ENCODE measurements at regions not wholly inside any gene's neighbourhood (a gene's known extent, or its start where the extent isn't known, plus 50 kb on each side); places are given as distances from the start of the nearest gene placed in this dataset.
"Not testable (repeated sequence)": the region's sequence is repeated elsewhere in the genome, so short reads cannot be mapped to it uniquely, and the experiment has no call there.

DNA sequence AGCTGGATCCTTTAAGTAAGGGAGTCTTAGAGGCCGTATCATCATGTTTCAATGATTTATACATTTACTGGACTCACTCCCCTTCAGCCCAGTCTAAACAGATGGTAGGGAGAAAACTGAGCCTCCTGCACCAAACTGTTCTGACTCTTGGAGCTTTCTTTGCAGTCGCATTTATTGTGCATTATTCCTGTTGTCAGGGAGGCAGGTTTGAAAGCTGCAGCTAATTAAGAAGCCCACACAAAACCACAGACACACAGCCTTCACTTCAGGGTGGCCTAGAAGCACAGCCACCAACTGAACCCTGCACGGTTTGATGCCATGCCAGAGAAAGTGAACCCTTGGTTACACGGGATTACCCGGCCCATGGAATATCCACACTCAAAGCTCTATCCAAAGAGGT, 911.0 kb downstream of the UQCRFS1 start:
- DNase-seq = no peak

DNA sequence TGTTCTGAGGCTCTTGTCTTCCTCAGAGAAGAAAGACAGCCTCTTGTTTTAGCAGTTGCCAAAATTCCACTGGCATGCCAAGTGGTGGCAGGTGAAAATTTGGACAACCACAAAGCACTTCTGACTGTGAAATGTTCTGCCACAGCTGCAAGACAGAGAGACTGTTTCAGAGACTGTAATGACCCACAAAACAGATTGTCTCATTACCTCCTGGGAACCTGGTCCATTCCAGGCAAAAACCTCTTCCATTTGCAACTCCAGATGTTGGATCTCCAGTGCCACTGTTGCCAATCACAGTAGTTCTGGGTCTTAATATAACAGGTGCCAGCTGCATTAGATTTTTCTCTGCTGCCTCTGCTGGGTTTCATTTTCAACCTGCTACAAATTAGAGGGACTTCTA, 911.5 kb downstream of the UQCRFS1 start:
- DNase-seq = no peak

DNA sequence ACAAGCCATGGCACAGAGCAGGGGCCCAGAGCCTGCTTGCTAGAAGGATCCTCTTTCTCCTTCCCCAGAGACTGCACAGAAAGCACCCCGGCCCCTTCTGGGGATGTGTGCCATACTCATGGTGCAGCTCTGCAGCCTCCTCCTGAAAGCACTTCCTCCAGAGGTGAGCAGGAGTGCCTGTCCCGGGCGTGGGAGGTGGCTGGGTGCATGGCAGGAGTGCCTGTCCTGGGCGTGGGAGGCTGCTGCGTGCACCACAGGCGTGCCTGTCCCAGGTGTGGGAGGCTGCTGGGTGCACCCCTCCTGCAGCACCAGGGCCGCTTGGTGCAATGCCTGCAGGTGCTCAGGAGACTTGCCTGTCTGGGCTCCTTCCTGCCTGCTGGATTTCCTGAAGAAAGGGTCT, 913.3 kb downstream of the UQCRFS1 start:
- no peak for DNase-seq

DNA sequence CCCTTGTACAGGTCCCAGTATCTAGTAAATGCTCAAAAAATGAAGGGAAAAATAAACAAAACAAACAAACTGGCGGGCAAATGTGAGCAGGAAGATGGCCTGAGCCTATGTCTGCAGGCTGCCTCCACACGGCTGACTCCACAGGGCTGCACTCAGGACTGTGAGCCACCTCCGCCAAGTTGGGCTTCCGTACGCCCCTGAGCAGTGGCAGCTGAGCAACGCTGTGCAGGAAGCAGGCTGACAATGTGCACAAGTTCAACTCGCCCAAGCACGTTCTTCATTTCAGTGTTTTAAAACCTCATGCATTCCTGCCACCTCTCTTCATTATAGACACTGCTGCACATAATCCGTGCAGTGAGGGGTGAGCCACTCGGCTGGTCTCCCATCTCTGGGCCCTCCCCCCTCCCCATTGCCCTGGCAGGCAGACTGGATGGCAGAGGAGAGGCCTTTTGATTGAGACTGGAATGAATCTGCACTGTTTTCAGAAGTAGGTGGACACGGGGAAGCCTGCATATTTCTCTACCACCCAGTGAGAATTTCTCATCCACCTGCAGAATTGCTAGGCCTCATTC, 915.3 kb downstream of the UQCRFS1 start:
- no peak for DNase-seq

DNA sequence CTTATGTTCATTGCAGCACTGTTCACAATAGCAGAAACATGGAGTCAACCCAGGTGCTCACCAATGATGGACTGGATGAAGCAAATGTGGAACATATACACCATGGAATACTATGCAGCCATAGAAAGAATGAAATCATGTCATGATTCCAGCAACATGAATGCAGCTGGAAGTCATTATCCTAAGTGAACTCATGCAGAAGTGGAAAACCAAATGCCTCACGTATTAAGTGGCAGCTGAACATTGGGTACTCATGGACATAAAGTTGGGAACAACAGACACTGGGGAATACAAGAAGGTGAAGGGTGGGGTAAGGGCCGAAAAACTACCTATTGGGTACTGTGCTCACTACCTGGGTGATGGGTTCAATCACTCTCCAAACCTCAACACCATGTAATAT, 915.9 kb downstream of the UQCRFS1 start:
- no peak for DNase-seq

DNA sequence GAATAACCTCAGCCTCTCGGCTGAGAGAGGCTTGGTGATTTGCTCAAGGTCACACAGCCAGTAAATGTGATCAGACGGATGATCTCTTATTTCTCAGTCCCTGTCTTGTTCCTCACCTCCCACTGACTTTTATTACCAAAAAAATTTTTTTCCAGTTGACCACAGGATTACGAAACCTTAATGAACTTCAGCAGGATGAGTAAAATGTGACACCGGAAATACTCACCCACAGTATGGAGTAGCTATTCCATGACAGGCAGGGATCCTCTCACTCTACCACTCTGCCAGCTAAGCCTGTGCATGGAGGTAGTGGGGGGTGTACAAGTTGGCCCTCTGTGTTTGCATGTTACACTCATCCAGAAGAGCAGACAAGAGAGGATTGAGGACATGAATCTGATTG, 916.4 kb downstream of the UQCRFS1 start:
- DNase-seq = no peak

DNA sequence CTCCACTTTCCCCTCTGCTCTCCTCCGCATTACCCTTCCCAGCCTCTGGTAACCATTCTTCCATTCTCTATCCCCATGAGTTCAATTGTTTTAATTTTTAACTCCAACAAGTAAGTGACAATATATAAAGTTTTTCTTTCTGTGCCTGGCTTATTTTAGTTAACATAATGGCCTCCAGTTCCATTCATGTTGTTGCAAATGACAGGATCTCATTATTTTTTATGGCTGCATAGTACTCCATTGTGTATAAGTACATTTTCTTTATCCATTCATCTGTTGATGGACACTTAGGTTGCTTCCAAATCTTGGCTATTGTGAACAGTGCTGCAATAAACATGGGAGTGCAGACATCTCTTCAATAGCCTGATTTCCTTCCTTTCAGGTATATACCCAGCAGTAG, 918.0 kb downstream of the UQCRFS1 start:
- DNase-seq = not testable (repeated sequence)

DNA sequence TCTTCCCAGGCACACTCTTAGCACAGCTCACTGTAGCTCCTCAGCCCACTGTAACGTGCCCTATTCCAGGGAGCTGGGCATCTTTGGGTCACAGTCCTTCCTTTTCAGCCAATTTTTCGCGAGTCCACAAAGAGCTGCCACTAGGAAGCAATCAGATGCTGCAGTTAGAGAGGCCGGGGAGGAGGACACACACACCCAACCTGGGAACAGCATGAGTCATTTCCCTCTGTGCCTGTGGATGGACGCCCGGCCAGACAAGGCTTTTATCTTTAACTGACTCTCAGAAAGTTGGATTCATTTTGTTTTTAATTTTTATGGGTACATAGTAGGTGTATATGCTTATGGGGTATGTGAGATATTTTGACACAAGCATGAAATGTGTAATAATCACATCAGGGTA, 918.6 kb downstream of the UQCRFS1 start:
- no peak for DNase-seq

DNA sequence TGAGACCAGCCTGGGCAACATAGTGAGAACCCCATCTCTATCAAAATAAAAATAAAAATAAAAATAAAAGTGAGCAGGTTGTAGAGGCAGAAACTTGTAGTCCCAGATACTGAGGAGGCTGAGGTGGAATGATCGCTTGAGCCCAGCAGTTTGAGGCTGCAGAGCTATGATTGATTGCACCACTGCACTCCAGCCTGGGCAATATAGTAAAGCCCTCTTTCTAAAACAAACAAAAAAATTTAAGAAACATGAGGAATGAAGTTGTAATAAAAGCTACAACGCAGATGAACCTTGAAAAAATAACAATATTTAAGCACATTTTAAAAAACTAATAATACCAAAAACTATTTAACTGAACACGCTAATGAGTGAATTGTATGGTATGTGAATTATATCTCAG, 919.3 kb downstream of the UQCRFS1 start:
- no peak for DNase-seq

DNA sequence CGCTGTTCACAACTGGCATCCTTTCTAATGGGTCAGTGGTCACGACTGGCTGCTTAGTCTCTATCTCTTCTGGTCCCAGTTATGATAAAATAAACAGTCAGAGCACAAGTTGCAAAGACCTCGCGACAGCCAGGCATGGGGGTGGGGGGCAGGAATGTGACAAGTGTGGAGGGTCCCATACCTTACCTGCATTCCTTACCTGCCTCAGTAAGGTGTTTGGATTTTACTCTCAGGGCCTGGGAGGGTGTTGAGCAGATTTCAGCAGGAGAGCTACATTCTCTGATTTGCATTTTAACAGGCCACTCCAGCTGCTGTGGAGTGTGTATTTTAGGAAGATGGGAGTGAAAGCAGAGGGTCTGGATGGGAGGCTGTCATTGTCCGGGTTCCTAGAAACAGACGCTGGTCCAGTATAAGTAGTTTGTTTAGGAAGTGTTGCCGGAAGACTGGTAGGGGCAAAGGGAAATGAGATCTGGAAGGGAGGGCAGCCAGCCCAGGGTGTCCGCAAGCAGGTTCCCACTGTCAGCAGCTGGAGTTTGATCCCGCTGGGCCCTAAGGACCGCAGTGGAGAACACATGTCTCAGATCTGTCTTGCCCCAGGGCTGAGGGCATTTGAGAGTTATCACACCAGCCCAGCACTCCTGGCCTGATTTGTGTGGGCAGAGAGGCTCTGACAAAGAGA, 920.0 kb downstream of the UQCRFS1 start:
- no peak for DNase-seq

DNA sequence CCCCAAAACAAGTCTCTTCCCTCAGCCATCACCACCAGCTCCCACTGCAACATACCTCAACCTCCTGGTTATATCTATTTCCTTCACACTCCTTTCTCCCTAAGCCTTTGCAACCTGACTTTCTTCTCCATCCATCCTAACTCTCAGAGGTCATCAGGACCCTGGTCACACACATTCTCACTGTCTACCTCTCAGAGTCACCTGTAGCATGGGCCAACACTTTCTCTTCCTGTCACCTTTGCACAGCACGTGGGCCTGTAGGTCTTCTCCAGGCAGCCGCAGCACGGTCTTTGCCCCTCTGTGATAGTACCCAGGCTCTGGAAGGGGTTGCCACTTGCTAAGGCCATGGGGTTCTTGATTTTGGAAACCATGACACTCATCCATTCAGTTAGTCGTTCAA, 921.1 kb downstream of the UQCRFS1 start:
- no peak for DNase-seq

DNA sequence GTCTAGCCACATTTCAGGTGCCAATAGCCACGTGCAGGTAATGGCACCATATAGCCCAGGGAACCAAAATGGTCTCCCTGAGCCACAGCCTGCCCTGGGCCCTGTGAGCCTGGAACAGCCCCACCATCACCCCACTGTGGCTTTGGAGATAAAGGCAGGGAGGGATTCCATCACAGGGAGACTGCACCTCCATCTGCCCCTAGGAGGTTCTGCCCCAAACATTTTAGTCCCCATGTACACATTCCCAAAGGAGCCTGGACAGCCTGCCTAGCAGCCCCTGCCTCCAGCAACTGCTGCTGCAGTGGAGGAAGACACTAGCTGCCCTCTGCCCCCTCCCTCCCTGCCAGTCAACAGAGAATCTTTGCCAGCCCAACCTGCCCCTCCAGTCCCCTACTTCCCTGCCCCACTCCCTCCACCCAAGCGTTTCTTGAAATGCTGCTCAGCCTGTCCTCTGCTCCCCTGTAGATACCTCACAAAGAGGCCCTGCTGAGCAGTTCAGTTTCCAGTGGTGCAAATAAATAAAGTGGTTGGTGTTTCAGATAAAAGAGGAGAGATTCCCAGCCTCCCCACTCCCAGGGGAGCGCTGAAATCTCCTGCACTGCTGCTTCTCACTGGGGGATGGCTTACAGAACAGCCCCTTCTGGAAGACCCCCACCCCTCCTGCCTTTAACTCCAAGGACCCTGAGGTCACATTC, 921.8 kb downstream of the UQCRFS1 start:
- DNase-seq = no peak

DNA sequence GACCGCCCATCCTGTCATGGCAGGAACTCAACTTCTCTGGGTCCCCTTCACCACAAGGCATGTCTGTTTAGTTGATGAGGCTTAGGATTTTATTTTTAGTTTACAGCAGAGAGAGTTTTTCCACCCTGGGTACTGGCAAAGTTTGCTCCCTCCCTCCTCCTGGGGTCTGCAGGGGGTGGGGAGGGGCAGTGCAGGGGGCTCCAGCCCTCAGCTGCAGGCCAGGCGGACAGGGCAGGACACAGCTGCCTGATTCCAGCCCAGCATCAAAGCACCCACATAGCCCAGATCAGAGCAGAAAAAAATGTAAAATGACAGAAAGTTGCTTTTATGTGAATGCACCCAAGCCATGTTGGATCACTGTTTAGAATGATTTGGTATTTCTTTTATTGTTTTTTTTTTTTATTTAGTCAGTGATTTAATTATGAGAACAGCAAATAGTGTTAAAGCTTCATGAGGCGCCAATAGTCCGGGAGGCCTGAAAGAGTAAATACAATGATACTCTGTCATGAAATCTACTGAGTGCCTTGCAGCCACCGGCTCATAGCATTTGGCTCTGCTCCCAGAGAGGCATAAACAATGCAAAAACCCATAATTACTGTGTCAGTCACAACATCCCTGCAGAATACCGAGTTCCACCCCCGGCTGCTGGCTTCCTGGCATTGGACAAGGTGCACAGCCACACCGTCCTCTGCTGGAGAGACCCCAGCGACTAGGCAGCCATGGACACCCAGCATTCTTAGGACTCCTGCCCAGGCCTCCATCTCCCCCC, 923.5 kb downstream of the UQCRFS1 start:
- DNase-seq = no peak

DNA sequence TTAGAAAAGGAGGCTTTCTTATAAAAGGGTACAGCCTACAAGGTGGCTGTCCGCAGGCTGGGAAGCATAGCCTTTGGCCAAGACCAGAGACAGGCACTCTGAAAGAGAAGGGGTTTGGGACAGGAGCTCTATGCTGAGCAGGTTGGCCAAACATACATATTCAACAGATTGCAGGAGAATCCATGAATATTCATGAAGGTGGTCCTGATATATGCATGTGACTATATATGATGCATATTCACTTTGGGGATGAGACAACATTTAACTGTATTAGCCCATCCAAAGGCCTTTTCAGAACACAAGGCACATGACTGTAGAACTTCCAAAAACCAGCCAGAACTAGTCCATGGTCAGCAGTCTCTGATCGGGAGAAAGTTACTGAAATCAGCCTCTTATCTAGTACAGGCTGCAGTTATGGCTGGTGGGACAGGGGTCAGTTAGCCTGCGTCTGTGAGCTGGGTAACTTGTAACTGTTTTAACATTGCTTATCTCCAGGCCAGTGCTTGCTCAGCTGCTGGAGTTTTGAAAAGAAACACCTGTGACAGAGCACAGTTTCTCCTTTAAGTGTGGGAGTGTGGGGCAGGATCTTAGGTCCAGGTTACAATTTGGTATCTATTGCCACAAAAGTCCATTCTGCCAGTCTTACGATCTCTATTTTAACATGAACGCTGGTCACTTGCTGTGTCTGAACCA, 924.2 kb downstream of the UQCRFS1 start:
- DNase-seq = no peak

DNA sequence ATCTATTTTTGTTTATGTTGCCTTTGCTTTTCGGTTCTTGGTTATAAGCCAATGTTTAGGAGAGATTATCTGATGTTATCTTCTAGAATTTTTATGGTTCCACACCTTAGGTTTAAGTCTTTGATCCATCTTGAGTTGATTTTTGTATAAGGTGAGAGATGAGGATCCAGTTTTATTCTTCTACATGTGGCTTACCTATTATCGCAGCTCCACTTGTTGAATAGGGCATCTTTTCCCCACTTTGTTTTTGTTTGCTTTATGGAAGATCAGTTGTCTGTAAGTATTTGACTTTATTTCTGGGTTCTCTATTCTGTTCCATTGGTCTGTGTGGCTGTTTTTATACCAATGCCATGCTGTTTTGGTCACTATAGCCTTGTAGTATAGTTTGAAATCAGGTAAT, 927.0 kb downstream of the UQCRFS1 start:
- no peak for DNase-seq

DNA sequence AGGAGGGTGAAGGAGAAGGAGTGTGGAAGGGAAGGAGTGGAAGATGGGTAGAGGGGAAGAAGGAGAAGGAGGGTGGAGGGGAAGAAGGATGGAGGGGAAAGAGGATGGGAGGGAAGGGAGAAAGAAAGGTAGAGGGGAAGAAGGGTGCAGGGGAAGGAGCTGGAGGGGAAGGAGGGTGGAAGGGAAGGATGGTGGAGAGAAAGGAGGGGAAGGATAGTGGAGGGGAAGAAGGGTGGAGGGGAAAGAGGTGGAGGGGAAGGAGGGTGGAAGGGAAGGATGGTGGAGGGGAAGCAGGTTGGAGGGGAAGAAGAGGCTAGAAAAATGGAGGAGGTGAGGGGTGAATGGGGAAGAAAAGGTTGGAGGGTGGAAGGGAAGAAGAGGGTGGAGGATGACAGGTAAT, 927.9 kb downstream of the UQCRFS1 start:
- DNase-seq = no peak

DNA sequence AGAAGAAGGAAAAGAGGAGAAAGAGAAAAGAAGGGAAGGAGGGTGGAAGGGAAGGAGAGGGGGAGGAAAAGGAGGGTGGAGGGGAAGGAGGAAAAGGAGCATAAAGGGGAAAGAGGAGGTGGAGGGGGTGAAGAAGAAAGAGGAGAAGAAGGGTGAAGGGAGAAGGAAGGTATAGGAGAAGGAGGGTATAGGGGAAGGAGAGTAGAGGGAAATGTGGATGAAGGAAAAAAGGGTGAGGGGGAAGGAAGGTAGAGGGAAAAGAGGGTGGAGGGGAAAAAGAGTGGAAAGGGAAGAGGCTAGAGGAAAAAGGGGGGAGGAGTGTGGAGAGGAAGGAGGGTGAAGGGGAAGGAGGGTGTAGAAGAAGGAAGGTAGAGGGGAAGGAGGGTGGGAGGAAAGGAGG, 928.6 kb downstream of the UQCRFS1 start:
- no peak for DNase-seq

DNA sequence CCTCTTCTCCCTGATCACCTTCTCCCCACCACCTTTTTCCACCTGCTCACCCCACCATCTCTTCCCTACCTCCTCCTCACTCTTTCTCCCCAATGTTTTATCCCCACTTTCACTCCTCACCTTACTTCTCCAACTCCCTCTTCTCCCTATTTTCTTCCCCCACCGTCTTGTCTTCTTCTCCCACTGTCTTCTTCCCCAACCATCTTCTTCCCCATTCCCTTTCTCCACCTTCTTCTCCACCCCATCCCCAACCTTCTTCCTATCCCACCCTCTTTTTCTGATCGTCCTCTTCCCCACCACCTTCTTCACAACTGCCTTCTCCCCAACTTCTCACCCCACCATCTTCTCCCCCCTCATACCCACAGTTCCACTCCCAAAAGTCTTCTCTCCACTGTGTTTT, 929.4 kb downstream of the UQCRFS1 start:
- DNase-seq = no peak

DNA sequence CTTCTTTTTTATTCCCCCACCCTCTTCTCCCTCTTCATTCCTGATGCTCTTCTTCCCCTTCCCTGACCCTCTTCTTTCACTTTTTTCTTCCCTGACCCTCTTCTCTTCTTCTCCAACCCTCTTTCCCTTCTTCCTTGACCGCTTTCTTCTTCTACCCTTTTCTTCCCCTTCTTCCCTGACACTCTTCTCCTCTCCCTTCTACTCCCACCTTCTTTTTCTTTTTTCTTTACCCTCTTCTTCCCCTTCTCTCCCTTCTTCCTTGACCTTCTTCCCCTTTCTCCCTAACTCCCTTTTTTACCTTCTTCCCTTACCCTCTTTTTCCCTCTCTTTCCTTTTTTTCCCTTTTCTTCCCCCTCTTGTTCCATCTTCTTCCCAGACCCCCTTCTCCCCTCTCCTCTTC, 931.3 kb downstream of the UQCRFS1 start:
- no peak for DNase-seq

DNA sequence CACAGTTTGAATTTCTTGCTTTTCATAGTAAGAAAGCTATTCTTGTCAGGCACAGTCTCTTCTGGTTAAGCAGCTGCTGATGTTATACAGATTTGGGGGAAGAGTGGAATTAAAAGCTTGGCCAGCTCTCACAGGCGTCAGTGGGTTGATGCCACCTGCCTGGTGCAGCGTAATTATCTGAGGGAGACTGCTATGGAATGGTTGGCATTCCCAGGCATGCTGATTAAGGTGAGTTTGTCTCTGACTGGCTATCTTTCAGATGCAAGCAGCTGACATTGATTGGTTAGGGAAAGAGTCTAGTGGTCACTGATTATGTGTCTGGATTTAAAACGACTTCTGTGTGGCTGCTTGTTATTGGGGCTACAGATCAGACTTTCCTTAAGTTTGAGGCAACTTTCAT, 948.4 kb downstream of the UQCRFS1 start:
- no peak for DNase-seq

DNA sequence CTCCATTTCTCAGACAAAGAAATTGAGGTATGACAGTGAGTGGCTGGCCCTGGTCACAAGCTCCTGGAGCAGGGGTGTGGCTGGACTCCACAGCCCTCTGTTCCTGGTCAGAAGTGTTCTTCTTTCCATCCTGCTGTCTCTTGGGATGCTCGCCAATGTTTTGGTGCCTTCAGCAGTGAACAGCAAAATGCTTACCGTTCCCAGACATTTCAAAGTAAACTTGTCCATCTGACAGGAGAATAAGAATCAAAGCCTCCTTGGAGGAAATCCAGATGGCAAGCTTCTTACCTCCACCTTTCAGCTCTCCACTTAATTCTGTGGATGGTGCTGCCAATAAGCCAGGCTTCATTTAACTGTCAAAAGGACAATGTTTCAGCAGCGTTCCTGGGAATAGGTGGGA, 954.1 kb downstream of the UQCRFS1 start:
- DNase-seq = no peak

DNA sequence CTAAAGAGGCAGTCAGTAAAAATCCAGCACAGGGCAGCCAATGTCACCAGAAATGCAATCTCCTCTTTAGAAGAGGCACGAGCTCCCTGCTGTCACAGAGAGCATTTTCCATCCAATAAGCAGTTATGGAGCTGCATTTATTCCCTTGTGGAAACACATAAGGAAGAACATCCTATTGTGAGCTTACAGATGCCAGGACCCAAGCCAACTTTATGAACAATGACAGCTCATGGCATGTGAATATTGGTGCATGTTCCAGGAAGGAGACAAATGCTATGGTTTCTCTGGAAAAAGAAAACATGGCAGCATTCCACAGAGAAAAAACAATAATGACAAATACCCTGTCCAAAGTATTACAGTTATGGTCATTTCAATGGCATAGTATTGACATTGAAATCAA, 955.6 kb downstream of the UQCRFS1 start:
- no peak for DNase-seq

DNA sequence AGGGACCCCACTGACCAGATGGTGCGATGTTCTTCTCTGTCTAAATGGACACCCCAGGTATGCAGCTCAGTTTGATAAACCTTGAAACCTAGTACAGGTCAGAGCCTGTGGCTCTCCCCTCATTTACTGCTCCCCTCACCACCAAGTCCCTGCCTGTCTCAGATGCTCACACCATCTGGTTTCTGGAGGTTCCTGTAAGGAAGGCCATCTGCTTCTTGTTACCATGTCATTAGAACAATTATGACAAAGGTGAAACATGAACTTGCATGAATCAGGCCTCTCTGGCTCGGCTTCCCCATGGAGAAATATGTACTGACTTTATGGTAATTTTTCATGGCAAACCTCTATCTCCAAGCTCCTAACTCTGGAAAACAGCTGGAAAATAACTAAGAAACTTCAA, 965.7 kb downstream of the UQCRFS1 start:
- no peak for DNase-seq

All from hematopoietic multipotent progenitor cell treated with erythropoietin and hydrocortisone succinate and interleukin-3 and kit ligand, for 6 days (in vitro differentiated cells).